Tibial nerve (tissue), 4 donors: ENCODE measurements at regions not wholly inside any gene's neighbourhood (a gene's known extent, or its start where the extent isn't known, plus 50 kb on each side); places are given as distances from the start of the nearest gene placed in this dataset.

ENCODE experiments used
- DNase-seq, 2 donors: peaks; one replicate each; pipeline ENCODE4 v3.0.0-alpha.2; 2019; ENCODE audit warnings: low spot score in 2 of 2
- H3K27ac ChIP-seq, 4 donors: fragments of 200-600 bp; sonication (generic) in 3 of 4; one replicate each; pipeline ENCODE4 v1.5.1; 2017 to 2019; ENCODE audit warnings: mild to moderate bottlenecking in 1 of 4
- H3K27me3 ChIP-seq, 2 donors: fragments of 200-600 bp; sonication (generic) in 1 of 2; one replicate each; pipeline versions ENCODE4 v1.5.1 to v1.6.0; 2017 to 2019
- H3K36me3 ChIP-seq, 3 donors: fragments of 200-600 bp; sonication (generic); one replicate each; pipeline ENCODE4 v1.5.1; 2018 to 2019
- H3K4me1 ChIP-seq, 4 donors: fragments of 200-600 bp; sonication (generic) in 3 of 4; one replicate each; pipeline ENCODE4 v1.5.1; 2017 to 2019
- H3K4me3 ChIP-seq, 4 donors: fragments of 200-600 bp; sonication (generic) in 3 of 4; one replicate each; pipeline ENCODE4 v1.5.1; 2017 to 2019; ENCODE audit warnings: mild to moderate bottlenecking in 1 of 4, moderate library complexity in 1 of 4
- H3K9me3 ChIP-seq, 4 donors: fragments of 200-600 bp; sonication (generic) in 3 of 4; one replicate each; pipeline ENCODE4 v1.5.1; 2017 to 2019
- CTCF ChIP-seq, 5 experiments: fragments of 200-600 bp in 3 of 5; fragments of 450-650 bp in 2 of 5; sonication (generic) in 3 of 5; IDR thresholded peaks; one replicate each; pipeline ENCODE4 v1.5.1; 2016 to 2019; ENCODE audit warnings: antibody characterized with exemption in 5 of 5, mild to moderate bottlenecking in 3 of 5, moderate library complexity in 2 of 5
- EP300 ChIP-seq, 2 donors: sonication (generic); formaldehyde crosslinking; IDR thresholded peaks; one replicate each; pipeline ENCODE4 v1.6.1; 2017; ENCODE audit warnings: antibody characterized with exemption in 2 of 2, mild to moderate bottlenecking in 1 of 2
- POLR2A ChIP-seq, 2 donors: fragments of 450-650 bp; IDR thresholded peaks; one replicate each; pipeline ENCODE4 v1.6.1; 2017; ENCODE audit warnings: antibody characterized with exemption in 2 of 2, mild to moderate bottlenecking in 2 of 2, moderate library complexity in 2 of 2
- WGBS, 2 donors: methylation state at CpG; one replicate each; pipeline ENCODE4 v1.1.5; 2018; 5-methylcytosine and 5-hydroxymethylcytosine counted together

GRCh38 chr5:74424162-74424868 lies 216.2 kb downstream of the ENC1 start:
- Histone ChIP-seq H3K4me1 (no peaks in the 10 kb centered on the region), H3K4me3 (no peak overlapping the region), H3K36me3 (no peaks in the 10 kb centered on the region), H3K9me3 (no peaks in the 10 kb centered on the region), H3K27ac (no peak overlapping the region), H3K27me3 (no peaks in the 10 kb centered on the region)
- DNase-seq = peak in 1 of 2 donors; percentile 71
- no peak for TF ChIP-seq POLR2A (IDR thresholded peaks at IDR 0.05)
- TF ChIP-seq EP300 (IDR thresholded peaks at IDR 0.05) = peak in 1 of 2 donors; percentile 73
- WGBS, 2 donors = 86 to 87% methylated on average over 5 of the region's 5 CpGs

GRCh38 chr5:74423383-74423782 lies 217.1 kb downstream of the ENC1 start:
- no peaks in the 10 kb centered on the region for H3K27me3 ChIP-seq
- DNase-seq = no peak
- no peaks in the 10 kb centered on the region for H3K36me3 ChIP-seq
- H3K9me3 ChIP-seq = no peaks in the 10 kb centered on the region
- TF ChIP-seq POLR2A (IDR thresholded peaks at IDR 0.05) (no peak), CTCF (IDR thresholded peaks at IDR 0.05) (no peak), EP300 (IDR thresholded peaks at IDR 0.05) (no peak)
- H3K4me1 ChIP-seq = no peaks in the 10 kb centered on the region
- no peak overlapping the region for H3K4me3 ChIP-seq
- 93 to 98% methylated on average over 1 of the region's 1 CpG for WGBS, 2 donors
- no peak overlapping the region for H3K27ac ChIP-seq

- DNase-seq = no peak
- Histone ChIP-seq H3K27ac (no peak overlapping the region), H3K36me3 (no peaks in the 10 kb centered on the region), H3K4me3 (no peak overlapping the region), H3K27me3 (no peaks in the 10 kb centered on the region), H3K9me3 (no peaks in the 10 kb centered on the region), H3K4me1 (no peaks in the 10 kb centered on the region)
- WGBS, 2 donors = 72 to 87% methylated on average over 4 of the region's 4 CpGs
- TF ChIP-seq POLR2A (IDR thresholded peaks at IDR 0.05) = no peak
- no peak for TF ChIP-seq CTCF (IDR thresholded peaks at IDR 0.05)
Measured at GRCh38 chr5:74422671-74423070, 217.9 kb downstream of the ENC1 start.

- no peak for DNase-seq
- H3K9me3 ChIP-seq = no peaks in the 10 kb centered on the region
- H3K36me3 ChIP-seq = no peaks in the 10 kb centered on the region
- TF ChIP-seq POLR2A (IDR thresholded peaks at IDR 0.05) (no peak), CTCF (IDR thresholded peaks at IDR 0.05) (no peak), EP300 (IDR thresholded peaks at IDR 0.05) (no peak)
- WGBS, 2 donors = 70 to 73% methylated on average over 3 of the region's 3 CpGs
- H3K27ac ChIP-seq = no peak overlapping the region
- H3K4me1 ChIP-seq = no peaks in the 10 kb centered on the region
- no peaks in the 10 kb centered on the region for H3K27me3 ChIP-seq
- H3K4me3 ChIP-seq = no peak overlapping the region
Measured at GRCh38 chr5:74422030-74422429, 218.5 kb downstream of the ENC1 start.

GRCh38 chr5:74421377-74421776 lies 219.2 kb downstream of the ENC1 start:
- H3K4me3 ChIP-seq = no peak overlapping the region
- no peaks in the 10 kb centered on the region for H3K27me3 ChIP-seq
- no peaks in the 10 kb centered on the region for H3K4me1 ChIP-seq
- no peak for DNase-seq
- no peaks in the 10 kb centered on the region for H3K9me3 ChIP-seq
- no peak for TF ChIP-seq EP300 (IDR thresholded peaks at IDR 0.05)
- no peak for TF ChIP-seq POLR2A (IDR thresholded peaks at IDR 0.05)
- no peak for TF ChIP-seq CTCF (IDR thresholded peaks at IDR 0.05)
- no peak overlapping the region for H3K27ac ChIP-seq
- no peaks in the 10 kb centered on the region for H3K36me3 ChIP-seq
- 45 to 66% methylated on average over 1 of the region's 1 CpG for WGBS, 2 donors
